IMR-90 (cell line): ENCODE measurements at regions not wholly inside any gene's neighbourhood (a gene's known extent, or its start where the extent isn't known, plus 50 kb on each side); places are given as distances from the start of the nearest gene placed in this dataset.

ENCODE experiments used
- ATAC-seq: fragments of 200-7000 bp; cut with Tn5 transposase; 2 replicates; pipeline ENCODE4 v1.9.1; 2020; ENCODE audit warnings: low read depth, mild to moderate bottlenecking, moderate library complexity
- BruUV-seq: library from RNA; stranded (reverse); fragments of 400-500 nt; replicated peaks from 2 replicates; lab custom pipeline; 2021; lab: Mats Ljungman, UMichigan
- CTCF ChIA-PET: fragments of 300-600 bp; formaldehyde crosslinking; extraction: SDS; loops from one replicate; lab custom pipeline; 2021; ENCODE audit warnings: antibody characterized with exemption; lab: Yijun Ruan, JAX
- POLR2A ChIA-PET: fragments of 300-600 bp; sonication (Branson Sonifier 250); formaldehyde crosslinking; loops from one replicate; lab custom pipeline; 2022; ENCODE audit warnings: antibody characterized with exemption; ENCODE audit not compliant: unreplicated experiment; lab: Charles Lee
- DNase-seq: peaks from one replicate; pipeline ENCODE4 v3.0.0; 2013
- H2AFZ ChIP-seq: replicated peaks from 2 replicates; pipeline ENCODE3; 2013; ENCODE audit warnings: low read length, mild to moderate bottlenecking; ENCODE audit not compliant: poor library complexity
- H2AK5ac ChIP-seq: 2 replicates; pipeline ENCODE4 v1.6.1; 2013; ENCODE audit warnings: low read depth, low read length, inconsistent platforms
- H2AK9ac ChIP-seq: replicated peaks from 2 replicates; pipeline ENCODE3; 2013; ENCODE audit warnings: mild to moderate bottlenecking, low read depth, low read length, moderate library complexity; ENCODE audit not compliant: poor library complexity
- H2BK120ac ChIP-seq: 2 replicates; pipeline ENCODE4 v1.6.1; 2013; ENCODE audit warnings: low read depth, low read length, inconsistent platforms
- H2BK15ac ChIP-seq: 3 replicates; pipeline ENCODE4 v1.6.1; 2013; ENCODE audit warnings: low read depth, low read length, inconsistent platforms
- H2BK20ac ChIP-seq: 2 replicates; pipeline ENCODE4 v1.6.1; 2013; ENCODE audit warnings: low read depth, mild to moderate bottlenecking, inconsistent platforms, low read length, moderate library complexity
- H2BK5ac ChIP-seq: 2 replicates; pipeline ENCODE4 v1.6.1; 2013; ENCODE audit warnings: mild to moderate bottlenecking, low read depth, low read length, inconsistent platforms; ENCODE audit not compliant: poor library complexity, severe bottlenecking
- H3K14ac ChIP-seq: replicated peaks from 2 replicates; pipeline ENCODE4 v1.6.1; 2013; ENCODE audit warnings: low read depth, low read length, inconsistent platforms
- H3K18ac ChIP-seq: 2 replicates; pipeline ENCODE4 v1.6.1; 2013; ENCODE audit warnings: low read depth, low read length, control low read depth
- H3K23ac ChIP-seq: 2 replicates; pipeline ENCODE4 v1.6.1; 2013; ENCODE audit warnings: low read depth, low read length, inconsistent platforms
- H3K27ac ChIP-seq: 2 replicates; pipeline ENCODE4 v1.5.1; 2013; ENCODE audit warnings: mild to moderate bottlenecking, control low read depth, low read length; ENCODE audit not compliant: insufficient read depth
- H3K27me3 ChIP-seq: 2 replicates; pipeline ENCODE4 v1.6.1; 2013; ENCODE audit warnings: low read length; ENCODE audit not compliant: control insufficient read depth, insufficient read depth
- H3K36me3 ChIP-seq: 2 replicates; pipeline ENCODE4 v1.6.1; 2013; ENCODE audit warnings: low read length, mixed read lengths; ENCODE audit not compliant: control insufficient read depth, insufficient read depth
- H3K4ac ChIP-seq: 2 replicates; pipeline ENCODE4 v1.6.1; 2013; ENCODE audit warnings: low read depth, low read length, inconsistent platforms
- H3K4me1 ChIP-seq: 2 replicates; pipeline ENCODE4 v1.6.1; 2013; ENCODE audit warnings: low read length, mixed read lengths; ENCODE audit not compliant: control insufficient read depth, insufficient read depth
- H3K4me2 ChIP-seq: 2 replicates; pipeline ENCODE4 v1.6.1; 2013; ENCODE audit warnings: low read depth, mild to moderate bottlenecking, control low read depth, low read length, moderate library complexity
- H3K4me3 ChIP-seq: 2 replicates; pipeline ENCODE4 v1.5.1; 2013; ENCODE audit warnings: low read depth, mild to moderate bottlenecking, control low read depth, low read length, moderate library complexity; ENCODE audit not compliant: insufficient read depth
- H3K56ac ChIP-seq: 2 replicates; pipeline ENCODE4 v1.6.1; 2013; ENCODE audit warnings: low read length, inconsistent platforms; ENCODE audit not compliant: insufficient read depth; ENCODE audit errors: extremely low read depth
- H3K79me1 ChIP-seq, 2 experiments: 2 replicates each; pipeline ENCODE4 v1.6.1; 2013; ENCODE audit warnings: low read length in 2 of 2, inconsistent platforms in 1 of 2, low read depth in 1 of 2
- H3K9ac ChIP-seq: 2 replicates; pipeline ENCODE4 v1.6.1; 2013; ENCODE audit warnings: low read depth, low read length, control low read depth
- H3K9me1 ChIP-seq: 2 replicates; pipeline ENCODE4 v1.6.1; 2013; ENCODE audit warnings: low read length, inconsistent platforms; ENCODE audit not compliant: insufficient read depth
- H3K9me3 ChIP-seq: 2 replicates; pipeline ENCODE4 v1.6.1; 2013; ENCODE audit warnings: low read length; ENCODE audit not compliant: control insufficient read depth, insufficient read depth
- H4K20me1 ChIP-seq: 2 replicates; pipeline ENCODE4 v1.6.1; 2013; ENCODE audit warnings: low read length, inconsistent platforms; ENCODE audit not compliant: insufficient read depth
- H4K5ac ChIP-seq: 2 replicates; pipeline ENCODE4 v1.6.1; 2013; ENCODE audit warnings: mild to moderate bottlenecking, low read depth, low read length, control low read depth
- H4K8ac ChIP-seq, 2 experiments: 2 replicates each; pipeline ENCODE4 v1.6.1; 2013; ENCODE audit warnings: low read depth in 2 of 2, low read length in 2 of 2, control low read depth in 1 of 2, inconsistent platforms in 1 of 2
- H4K91ac ChIP-seq: 2 replicates; pipeline ENCODE4 v1.6.1; 2013; ENCODE audit warnings: low read depth, low read length, inconsistent platforms; ENCODE audit not compliant: insufficient read depth
- BHLHE40 ChIP-seq: fragments of 150-350 bp; IDR thresholded peaks from 2 replicates; pipeline ENCODE4 v1.6.1; 2016; ENCODE audit warnings: mild to moderate bottlenecking, low read depth, low read length
- CEBPB ChIP-seq: IDR thresholded peaks from 2 replicates; pipeline ENCODE4 v1.6.1; 2012; ENCODE audit warnings: low read depth, low read length, improper control_type of control experiment
- CHD1 ChIP-seq: IDR thresholded peaks from 2 replicates; pipeline ENCODE4 v1.6.1; 2012; ENCODE audit warnings: low read depth, low read length, improper control_type of control experiment
- FOS ChIP-seq: fragments of 150-350 bp; IDR thresholded peaks from 2 replicates; pipeline ENCODE4 v1.6.1; 2016; ENCODE audit warnings: low read depth, low read length
- MAFK ChIP-seq: IDR thresholded peaks from 2 replicates; pipeline ENCODE4 v1.6.1; 2012; ENCODE audit warnings: low read depth, low read length, improper control_type of control experiment
- MAZ ChIP-seq: IDR thresholded peaks from 2 replicates; pipeline ENCODE4 v1.6.1; 2012; ENCODE audit warnings: low read depth, mild to moderate bottlenecking, low read length, improper control_type of control experiment, moderate library complexity, borderline replicate concordance
- MXI1 ChIP-seq: IDR thresholded peaks from 2 replicates; pipeline ENCODE4 v1.6.1; 2012; ENCODE audit warnings: low read depth, mild to moderate bottlenecking, low read length, moderate library complexity, borderline replicate concordance
- NFE2L2 ChIP-seq: fragments of 150-350 bp; IDR thresholded peaks from 2 replicates; pipeline ENCODE4 v1.6.1; 2016; ENCODE audit warnings: low read depth, mild to moderate bottlenecking, low read length
- POLR2A ChIP-seq: IDR thresholded peaks from 2 replicates; pipeline ENCODE4 v1.6.1; 2012; ENCODE audit warnings: mild to moderate bottlenecking, low read depth, low read length
- RAD21 ChIP-seq: IDR thresholded peaks from 2 replicates; pipeline ENCODE4 v1.6.1; 2012; ENCODE audit warnings: low read length, improper control_type of control experiment
- RCOR1 ChIP-seq: IDR thresholded peaks from 2 replicates; pipeline ENCODE4 v1.6.1; 2012; ENCODE audit warnings: mild to moderate bottlenecking, low read length, improper control_type of control experiment; ENCODE audit not compliant: insufficient replicate concordance
- RFX5 ChIP-seq: IDR thresholded peaks from 2 replicates; pipeline ENCODE4 v1.8.0; 2012; ENCODE audit warnings: low read depth, mild to moderate bottlenecking, low read length, moderate library complexity
- SMC3 ChIP-seq: fragments of 150-350 bp; IDR thresholded peaks from 2 replicates; pipeline ENCODE4 v1.6.1; 2016; ENCODE audit warnings: low read depth, mild to moderate bottlenecking, antibody characterized with exemption, low read length, moderate library complexity
- WGBS, 2 experiments: methylation state at CpG; one replicate each; pipeline versions ENCODE4 v1.1.5 to v1.1.7; 2013; ENCODE audit warnings: missing lambda C conversion rate in 2 of 2; ENCODE audit not compliant: insufficient read length in 1 of 2; ENCODE audit errors: extremely low coverage in 2 of 2; 5-methylcytosine and 5-hydroxymethylcytosine counted together
- dilution Hi-C: fragments of 300-500 bp; cut with HindIII; formaldehyde crosslinking; loops from one replicate; pipeline ENCODE4 v1.14.3; 2018; ENCODE audit warnings: low sequenced_read_pairs; ENCODE audit not compliant: unreplicated experiment
- in situ Hi-C: fragments of 300-500 bp; cut with MboI; formaldehyde crosslinking; loops from 3 replicates; pipeline ENCODE4 v1.14.3; 2019; ENCODE audit warnings: low sequenced_read_pairs, inconsistent platforms, mixed read lengths
- intact Hi-C: fragments of 100-400 bp; cut with micrococcal nuclease; formaldehyde crosslinking; loops from 2 replicates; pipeline ENCODE4 v1.10.0; 2022
- TF ChIP-seq, protein P1 (sequence below): conservative IDR thresholded peaks from 2 replicates; pipeline ENCODE4 v1.5.1; 2012; ENCODE audit warnings: mild to moderate bottlenecking, low read depth, low read length, improper control_type of control experiment
- TF ChIP-seq, protein P2 (sequence below): fragments of 150-350 bp; IDR thresholded peaks from 2 replicates; pipeline ENCODE4 v1.6.1; 2016; ENCODE audit warnings: low read depth, mild to moderate bottlenecking, low read length, moderate library complexity, borderline replicate concordance
- TF ChIP-seq, protein P3 (sequence below): fragments of 150-350 bp; IDR thresholded peaks from 2 replicates; pipeline ENCODE4 v1.6.1; 2017; ENCODE audit warnings: mild to moderate bottlenecking, antibody characterized with exemption, low read length, low read depth

DNA sequence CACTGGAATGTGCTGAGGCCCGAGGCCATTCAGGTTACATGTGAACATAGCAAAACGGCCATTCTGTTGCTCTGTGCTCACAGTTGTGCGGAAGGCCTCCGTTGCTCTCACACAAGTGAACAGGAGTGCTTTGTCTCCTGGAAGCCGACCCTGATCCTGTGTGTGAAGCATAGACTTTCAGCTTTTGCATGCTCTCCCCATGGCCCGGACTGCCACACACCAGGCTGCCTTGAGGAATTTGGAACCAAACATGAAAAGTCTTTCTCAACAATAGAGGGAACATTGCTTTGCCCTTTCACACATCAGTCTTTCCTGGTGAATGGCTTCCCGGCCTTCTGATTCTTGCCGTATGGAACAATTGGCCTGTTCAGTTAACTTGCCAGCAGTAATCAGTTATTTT is 154.8 kb upstream of the LRIG1 start:
- Histone ChIP-seq H2BK120ac (no peak overlapping the region), H3K14ac (no peak overlapping the region), H3K9ac (no peak overlapping the region), H3K9me3 (no peaks in the 10 kb centered on the region), H3K27ac (no peak overlapping the region), H2BK5ac (no peak overlapping the region), H4K91ac (no peak overlapping the region), H3K23ac (no peak overlapping the region), H2BK15ac (no peak overlapping the region), H3K4me1 (no peaks in the 10 kb centered on the region), H3K27me3 (peaks cover 2% of the 10 kb centered on the region), H4K5ac (no peak overlapping the region), H3K79me1 (no peaks in the 10 kb centered on the region), H4K8ac (no peak overlapping the region), H4K20me1 (no peaks in the 10 kb centered on the region), H2AK9ac (no peak overlapping the region), H2AK5ac (peak overlapping the region; percentile 2; the same call in 1 of the 2 replicates), H3K36me3 (no peaks in the 10 kb centered on the region), H3K18ac (no peak overlapping the region), H3K4me3 (no peak overlapping the region), H3K4ac (no peak overlapping the region), H3K4me2 (no peak overlapping the region), H2BK20ac (no peak overlapping the region), H3K9me1 (no peaks in the 10 kb centered on the region), H2AFZ (no peak overlapping the region), H3K56ac (no peak overlapping the region)
- no peak for DNase-seq
- POLR2A ChIA-PET: no interaction called here
- no peak for TF ChIP-seq NFE2L2
- TF ChIP-seq RCOR1: no peak
- no peak for TF ChIP-seq MAZ
- TF ChIP-seq, protein P1, sequence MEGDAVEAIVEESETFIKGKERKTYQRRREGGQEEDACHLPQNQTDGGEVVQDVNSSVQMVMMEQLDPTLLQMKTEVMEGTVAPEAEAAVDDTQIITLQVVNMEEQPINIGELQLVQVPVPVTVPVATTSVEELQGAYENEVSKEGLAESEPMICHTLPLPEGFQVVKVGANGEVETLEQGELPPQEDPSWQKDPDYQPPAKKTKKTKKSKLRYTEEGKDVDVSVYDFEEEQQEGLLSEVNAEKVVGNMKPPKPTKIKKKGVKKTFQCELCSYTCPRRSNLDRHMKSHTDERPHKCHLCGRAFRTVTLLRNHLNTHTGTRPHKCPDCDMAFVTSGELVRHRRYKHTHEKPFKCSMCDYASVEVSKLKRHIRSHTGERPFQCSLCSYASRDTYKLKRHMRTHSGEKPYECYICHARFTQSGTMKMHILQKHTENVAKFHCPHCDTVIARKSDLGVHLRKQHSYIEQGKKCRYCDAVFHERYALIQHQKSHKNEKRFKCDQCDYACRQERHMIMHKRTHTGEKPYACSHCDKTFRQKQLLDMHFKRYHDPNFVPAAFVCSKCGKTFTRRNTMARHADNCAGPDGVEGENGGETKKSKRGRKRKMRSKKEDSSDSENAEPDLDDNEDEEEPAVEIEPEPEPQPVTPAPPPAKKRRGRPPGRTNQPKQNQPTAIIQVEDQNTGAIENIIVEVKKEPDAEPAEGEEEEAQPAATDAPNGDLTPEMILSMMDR: no peak
- no peak for TF ChIP-seq CEBPB
- TF ChIP-seq BHLHE40: no peak
- no peak for TF ChIP-seq RAD21
- no peak for TF ChIP-seq MAFK
- TF ChIP-seq MXI1: no peak
- no peak for TF ChIP-seq CHD1
- no peak for TF ChIP-seq FOS
- TF ChIP-seq RFX5: no peak
- TF ChIP-seq, protein P2, sequence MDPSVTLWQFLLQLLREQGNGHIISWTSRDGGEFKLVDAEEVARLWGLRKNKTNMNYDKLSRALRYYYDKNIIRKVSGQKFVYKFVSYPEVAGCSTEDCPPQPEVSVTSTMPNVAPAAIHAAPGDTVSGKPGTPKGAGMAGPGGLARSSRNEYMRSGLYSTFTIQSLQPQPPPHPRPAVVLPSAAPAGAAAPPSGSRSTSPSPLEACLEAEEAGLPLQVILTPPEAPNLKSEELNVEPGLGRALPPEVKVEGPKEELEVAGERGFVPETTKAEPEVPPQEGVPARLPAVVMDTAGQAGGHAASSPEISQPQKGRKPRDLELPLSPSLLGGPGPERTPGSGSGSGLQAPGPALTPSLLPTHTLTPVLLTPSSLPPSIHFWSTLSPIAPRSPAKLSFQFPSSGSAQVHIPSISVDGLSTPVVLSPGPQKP: no peak
- no peak for TF ChIP-seq POLR2A
- no peak for TF ChIP-seq SMC3
- TF ChIP-seq, protein P3, sequence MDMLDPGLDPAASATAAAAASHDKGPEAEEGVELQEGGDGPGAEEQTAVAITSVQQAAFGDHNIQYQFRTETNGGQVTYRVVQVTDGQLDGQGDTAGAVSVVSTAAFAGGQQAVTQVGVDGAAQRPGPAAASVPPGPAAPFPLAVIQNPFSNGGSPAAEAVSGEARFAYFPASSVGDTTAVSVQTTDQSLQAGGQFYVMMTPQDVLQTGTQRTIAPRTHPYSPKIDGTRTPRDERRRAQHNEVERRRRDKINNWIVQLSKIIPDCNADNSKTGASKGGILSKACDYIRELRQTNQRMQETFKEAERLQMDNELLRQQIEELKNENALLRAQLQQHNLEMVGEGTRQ: no peak
- intact Hi-C loops: no loop called here
- CTCF ChIA-PET: no interaction called here
- ATAC-seq: no peak
- dilution Hi-C loops: no loop called here
- no TSS peak for BruUV-seq
- in situ Hi-C loops: no loop called here
- 61% methylated on average over 5 of the region's 8 CpGs; no CpG with 5 or more reads in 1 of the 2 experiments for WGBS, 2 experiments
